Raji (cell line): ENCODE measurements at regions not wholly inside any gene's neighbourhood (a gene's known extent, or its start where the extent isn't known, plus 50 kb on each side); places are given as distances from the start of the nearest gene placed in this dataset.

Experiments used
- POLR2A ChIP-seq: IDR thresholded peaks from 2 replicates; pipeline ENCODE4 v1.6.1; 2011; ENCODE audit warnings: low read depth, low read length, control low read depth; ENCODE audit not compliant: insufficient read depth

- no peak for TF ChIP-seq POLR2A
Observed at GRCh38 chrY:7562541-7562940, 651.0 kb upstream of the AMELY start.

GRCh38 chrY:7557675-7558074 is 646.1 kb upstream of the AMELY start:
- TF ChIP-seq POLR2A: no peak

GRCh38 chrY:7555006-7555405 is 643.5 kb upstream of the AMELY start:
- no peak for TF ChIP-seq POLR2A

GRCh38 chrY:7545060-7545459 is 633.5 kb upstream of the AMELY start:
- no peak for TF ChIP-seq POLR2A

- no peak for TF ChIP-seq POLR2A
Observed at GRCh38 chrY:7544172-7544770, 632.7 kb upstream of the AMELY start.

GRCh38 chrY:7543506-7543905 is 632.0 kb upstream of the AMELY start:
- no peak for TF ChIP-seq POLR2A

GRCh38 chrY:7542256-7542858 is 630.8 kb upstream of the AMELY start:
- TF ChIP-seq POLR2A: no peak

GRCh38 chrY:7529396-7529795 is 617.8 kb upstream of the AMELY start:
- no peak for TF ChIP-seq POLR2A

- no peak for TF ChIP-seq POLR2A
Observed at GRCh38 chrY:7518387-7518786, 606.8 kb upstream of the AMELY start.

GRCh38 chrY:7516268-7516667 is 604.7 kb upstream of the AMELY start:
- no peak for TF ChIP-seq POLR2A

- TF ChIP-seq POLR2A: no peak
Observed at GRCh38 chrY:7515812-7516211, 604.3 kb upstream of the AMELY start.

- TF ChIP-seq POLR2A: no peak
Observed at GRCh38 chrY:7502896-7503295, 591.3 kb upstream of the AMELY start.

- TF ChIP-seq POLR2A: no peak
Observed at GRCh38 chrY:7501236-7501635, 589.7 kb upstream of the AMELY start.

GRCh38 chrY:7496001-7496400 is 584.4 kb upstream of the AMELY start:
- no peak for TF ChIP-seq POLR2A

- TF ChIP-seq POLR2A: no peak
Observed at GRCh38 chrY:7471976-7472375, 560.4 kb upstream of the AMELY start.

GRCh38 chrY:7470037-7470436 is 558.5 kb upstream of the AMELY start:
- no peak for TF ChIP-seq POLR2A

- no peak for TF ChIP-seq POLR2A
Observed at GRCh38 chrY:7468951-7469745, 557.6 kb upstream of the AMELY start.
